ENCODE measurements at regions not wholly inside any gene's neighbourhood (a gene's known extent, or its start where the extent isn't known, plus 50 kb on each side); places are given as distances from the start of the nearest gene placed in this dataset.

DNA sequence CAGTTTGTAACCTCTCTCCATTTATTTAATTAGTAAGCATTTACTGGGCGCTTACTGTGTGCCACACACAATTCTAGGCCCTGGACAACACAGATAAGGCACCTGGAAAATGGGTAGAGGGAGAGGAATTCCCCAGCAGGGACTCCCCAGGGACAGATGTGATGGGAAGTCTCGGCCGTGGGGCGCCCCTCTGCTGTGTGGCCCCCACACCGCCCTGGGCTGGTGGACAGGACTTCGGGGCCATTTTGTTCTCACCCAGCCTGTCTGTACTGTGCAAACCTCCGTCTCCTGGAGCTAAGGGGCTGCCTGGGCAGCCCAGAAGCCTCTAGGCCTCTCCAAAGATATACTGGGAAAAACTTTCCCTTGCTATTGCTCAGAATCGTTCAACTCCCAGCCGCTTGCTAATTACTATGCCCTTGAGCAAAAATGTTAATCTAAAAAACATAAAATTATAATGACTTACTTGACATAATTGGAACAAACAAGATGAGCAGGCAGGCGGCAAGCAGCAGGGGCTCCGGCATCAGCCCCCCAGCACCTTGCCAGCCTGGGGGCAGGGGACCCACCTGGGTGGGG is 64.4 kb upstream of the NCOR2 start:
- DNase-seq (ENCODE audit: low read depth in 2 of 2), result no peak

DNA sequence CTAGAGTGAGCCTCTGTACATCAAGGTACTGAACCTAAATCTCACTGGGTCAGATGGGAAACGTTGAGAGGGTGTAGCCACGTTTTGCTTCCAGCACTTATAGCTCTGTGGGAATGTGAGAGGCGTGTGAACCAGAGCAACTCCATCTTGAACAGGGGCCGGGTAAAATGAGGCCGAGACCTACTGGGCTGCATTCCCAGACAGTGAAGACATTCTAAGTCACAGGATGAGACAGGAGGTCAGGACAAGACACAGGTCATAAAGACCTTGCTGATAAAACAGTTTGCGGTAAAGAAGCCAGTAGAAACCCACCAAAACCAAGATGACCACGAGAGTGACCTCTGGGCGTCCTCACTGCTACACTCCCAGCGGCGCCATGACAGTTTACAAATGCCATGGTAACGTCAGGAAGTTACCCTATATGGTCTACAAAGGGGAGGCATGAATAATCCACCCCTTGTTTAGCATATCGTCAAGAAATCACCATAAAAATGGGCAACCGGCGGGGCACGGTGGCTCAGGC is 63.4 kb upstream of the NCOR2 start:
- no peak for DNase-seq (ENCODE audit: low read depth in 2 of 2)

DNA sequence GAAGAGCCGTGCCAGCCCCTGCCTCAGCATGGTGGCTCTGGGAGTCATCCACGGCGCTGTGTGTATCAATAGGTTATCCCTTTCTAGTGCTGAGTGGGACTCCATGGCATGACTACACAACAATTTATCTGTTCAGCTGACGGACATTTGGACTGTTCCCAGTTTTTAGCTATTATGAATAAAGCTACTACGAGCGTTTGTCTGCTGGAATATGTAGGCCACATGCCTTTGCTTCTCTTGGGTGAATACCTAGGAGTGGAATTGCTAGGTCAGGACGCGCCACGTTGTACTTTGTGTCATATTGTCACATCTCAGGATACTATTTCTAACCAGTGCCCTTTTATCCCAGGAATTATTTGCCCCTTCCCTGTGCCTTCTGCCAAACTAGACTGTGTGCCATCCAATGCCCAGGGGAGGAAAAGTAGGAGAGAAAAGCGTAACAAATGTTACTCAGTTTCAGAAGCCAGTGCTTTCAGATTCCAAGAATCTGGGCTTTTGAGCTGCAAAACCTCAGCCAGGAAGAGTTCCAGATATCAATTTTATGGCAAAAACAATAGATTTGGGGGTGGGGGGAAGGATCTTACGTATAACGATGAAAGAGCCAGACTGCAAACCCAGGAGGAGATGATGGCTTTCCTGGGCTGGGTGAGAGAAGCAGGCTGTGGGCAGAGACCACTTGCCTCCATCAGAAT is 62.5 kb upstream of the NCOR2 start:
- DNase-seq (ENCODE audit: low read depth in 2 of 2), result no peak

DNA sequence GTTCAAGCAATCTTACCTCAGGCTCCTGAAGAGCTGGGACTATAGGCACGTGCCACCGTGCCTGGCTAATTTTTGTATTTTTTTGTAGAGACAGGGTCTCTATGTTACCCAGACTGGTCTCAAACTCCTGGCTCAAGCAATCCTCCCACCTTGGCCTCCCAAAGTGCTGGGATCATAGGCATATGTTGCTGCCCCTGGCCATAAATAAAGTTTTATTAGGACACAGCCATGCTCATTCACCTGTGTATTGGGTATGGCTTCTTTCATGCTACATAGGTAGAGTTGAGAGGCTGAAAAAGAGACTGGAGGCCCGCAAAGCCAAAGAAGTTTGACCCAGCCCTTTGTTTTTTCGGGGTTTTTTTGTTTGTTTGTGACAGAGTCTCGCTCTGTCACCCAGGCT is 61.7 kb upstream of the NCOR2 start:
- DNase-seq (ENCODE audit: low read depth in 2 of 2), result no peak

DNA sequence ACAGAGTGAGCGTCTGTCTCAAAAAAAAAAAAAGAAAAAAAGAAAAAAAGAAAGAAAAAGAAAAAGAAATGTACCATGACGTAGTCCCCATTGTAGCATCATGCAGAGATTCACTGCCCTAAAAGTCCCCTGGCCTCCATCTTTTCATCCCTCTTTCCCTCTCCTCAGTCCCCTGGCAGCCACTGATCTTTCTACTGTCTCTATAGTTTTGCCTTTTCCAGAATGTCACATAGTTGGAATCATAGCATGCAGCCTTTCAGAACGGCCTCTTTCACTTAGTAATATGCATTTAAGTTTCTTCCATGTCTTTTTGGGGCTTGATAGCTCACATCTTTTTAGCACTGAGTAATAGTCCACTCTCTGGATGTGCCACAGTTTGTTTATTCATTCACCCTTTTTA is 60.5 kb upstream of the NCOR2 start:
- DNase-seq (ENCODE audit: low read depth in 2 of 2), result no peak

DNA sequence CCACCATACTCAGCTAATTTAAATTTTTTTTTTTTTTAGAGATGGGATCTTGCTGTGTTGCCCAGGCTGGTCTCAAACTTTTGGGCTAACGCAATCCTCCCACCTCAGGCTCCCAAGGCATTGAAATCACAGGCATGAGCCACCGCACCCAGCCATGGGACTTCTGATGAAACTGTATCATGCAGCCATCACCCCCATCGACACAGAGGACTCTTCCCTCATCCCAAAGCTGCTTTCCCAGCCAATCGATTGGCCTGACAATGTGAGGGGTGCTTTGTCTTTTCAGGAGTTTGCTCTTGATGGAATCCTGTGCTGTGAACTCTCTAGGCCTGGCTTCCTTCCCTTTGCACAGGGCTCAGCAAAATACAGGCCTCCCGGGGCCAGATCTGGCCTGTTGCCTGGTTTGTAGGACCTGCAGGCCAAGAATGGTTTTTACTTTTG is 59.6 kb upstream of the NCOR2 start:
- DNase-seq (ENCODE audit: low read depth in 2 of 2), result no peak

DNA sequence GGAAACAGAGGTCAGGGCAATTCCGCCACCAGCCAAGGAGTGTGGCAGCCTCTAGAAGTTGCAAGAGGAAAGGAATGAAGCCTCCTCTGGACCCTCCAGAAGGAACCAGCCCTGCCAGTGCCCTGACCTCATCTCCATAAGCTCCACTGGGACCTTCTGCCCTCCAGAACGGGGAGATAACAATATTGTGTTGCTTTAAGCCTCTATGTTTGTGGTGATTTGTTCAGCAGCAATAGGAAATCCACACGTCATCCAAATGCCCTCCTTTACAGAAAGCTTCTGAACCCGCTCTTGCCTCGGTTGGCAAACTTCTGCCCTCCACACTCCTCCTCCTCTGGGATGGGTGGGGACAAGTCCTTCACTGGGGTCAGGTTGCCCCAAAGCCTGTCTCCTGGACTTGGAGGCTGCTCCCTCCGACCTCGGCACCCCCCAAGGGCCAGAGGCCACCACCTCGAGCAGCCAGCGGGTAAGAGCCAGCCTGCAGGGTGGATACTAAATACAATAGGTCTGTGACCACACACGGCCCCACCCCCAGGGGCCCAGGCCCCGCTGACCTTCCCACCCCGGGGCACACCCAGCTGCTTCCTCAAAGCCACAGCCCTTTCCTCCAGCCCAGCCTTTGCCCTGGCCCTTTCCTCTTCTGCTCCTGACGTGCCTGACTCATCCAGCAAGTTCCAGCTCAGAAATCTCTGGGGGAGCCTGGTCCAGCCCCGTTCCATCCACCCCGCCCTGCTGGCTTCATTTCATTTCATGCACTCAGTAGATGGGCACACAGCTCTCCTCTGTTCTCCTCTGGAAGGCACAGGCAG is 58.7 kb upstream of the NCOR2 start:
- no peak for DNase-seq (ENCODE audit: low read depth in 2 of 2)

DNA sequence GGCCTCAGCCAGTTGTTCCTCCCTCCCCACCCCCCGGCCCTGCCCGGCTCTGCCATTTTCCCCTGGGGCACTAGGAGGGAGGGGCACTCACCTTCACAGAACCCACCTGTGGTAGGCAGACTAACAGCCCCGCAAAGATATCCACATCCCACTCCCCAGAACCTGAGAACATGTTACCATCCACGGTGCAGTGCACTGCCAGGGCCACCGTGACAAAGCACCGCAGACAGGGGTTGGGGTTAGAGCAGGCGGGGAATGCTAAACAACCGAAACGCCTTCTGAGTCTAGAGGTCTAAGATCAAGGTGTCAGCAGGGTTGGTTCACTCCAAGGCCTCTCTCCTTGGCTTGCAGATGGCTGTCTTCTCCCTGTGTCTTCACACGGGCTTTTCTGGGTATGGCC is 57.4 kb upstream of the NCOR2 start:
- DNase-seq (ENCODE audit: low read depth in 2 of 2), result no peak

DNA sequence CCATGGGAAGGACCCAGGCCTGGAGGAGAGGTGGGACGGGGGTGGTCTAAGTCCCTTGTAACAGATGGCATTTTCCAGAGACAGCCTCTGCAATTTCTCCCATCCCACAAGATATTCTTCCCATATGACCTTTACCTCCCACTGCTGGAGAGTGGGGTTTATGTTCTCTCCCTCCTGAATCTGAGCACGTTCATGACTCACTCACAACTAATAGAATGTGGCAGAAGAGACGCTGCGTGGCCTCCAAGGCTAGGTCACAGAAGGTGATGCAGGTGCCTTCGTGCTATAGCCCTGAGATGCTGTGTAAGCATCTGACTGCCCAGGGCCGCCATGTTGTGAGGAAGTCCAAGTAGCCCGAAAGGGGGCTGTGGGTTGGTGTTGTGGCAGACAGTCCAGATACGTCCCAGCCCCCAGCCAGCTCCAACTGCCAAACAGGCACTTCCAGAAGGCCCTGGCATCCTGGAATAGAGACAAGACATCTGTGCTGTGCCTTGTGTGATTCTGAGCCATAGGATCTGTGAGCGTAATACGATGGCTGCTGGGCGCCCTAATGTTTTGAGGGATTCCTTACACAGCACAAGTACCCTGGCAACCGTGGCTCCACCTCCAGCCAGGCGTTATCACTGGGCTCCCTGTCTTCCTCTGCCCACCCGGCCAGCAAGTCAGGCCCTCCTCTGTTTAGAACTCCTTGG is 56.1 kb upstream of the NCOR2 start:
- no peak for DNase-seq (ENCODE audit: low read depth in 2 of 2)

DNA sequence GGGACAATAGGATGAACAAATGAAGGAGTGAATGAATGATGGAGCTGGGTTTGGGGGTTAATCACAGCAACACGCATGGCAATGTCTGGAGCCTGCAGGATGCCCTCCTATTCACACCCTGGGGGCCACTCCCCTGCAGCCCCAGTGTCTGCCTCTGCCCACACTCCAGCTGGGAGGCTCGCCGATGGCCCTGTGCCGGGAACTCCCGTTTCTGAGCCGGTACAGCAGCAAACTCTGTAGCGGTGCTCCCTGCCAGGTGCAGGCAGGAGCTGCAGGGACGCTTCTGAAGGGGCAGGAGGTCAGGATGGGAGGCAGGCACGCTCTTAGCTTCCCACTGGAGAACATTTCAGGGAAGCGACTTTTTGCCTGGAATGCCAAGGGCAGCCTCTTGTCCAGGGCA is 55.4 kb upstream of the NCOR2 start:
- no peak for DNase-seq (ENCODE audit: low read depth in 2 of 2)

DNA sequence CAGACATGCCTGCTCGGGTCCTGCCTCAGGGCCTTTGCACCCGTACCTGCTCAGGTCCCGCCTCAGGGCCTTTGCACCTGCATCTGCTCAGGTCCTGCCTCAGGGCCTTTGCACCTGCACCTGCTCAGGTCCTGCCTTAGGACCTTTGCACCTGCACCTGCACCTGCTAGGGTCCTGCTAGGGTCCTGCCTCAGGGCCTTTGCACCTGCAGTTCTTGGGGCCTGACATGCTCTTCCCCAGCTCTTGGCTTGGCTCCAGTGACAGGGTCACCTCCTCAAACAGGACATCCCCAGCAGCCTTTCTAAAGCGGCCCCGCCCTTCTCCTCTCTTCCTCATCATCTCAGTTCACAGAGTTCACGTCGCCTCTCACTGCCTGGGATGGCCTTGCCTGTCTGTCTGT is 54.9 kb upstream of the NCOR2 start:
- no peak for DNase-seq (ENCODE audit: low read depth in 2 of 2)

DNA sequence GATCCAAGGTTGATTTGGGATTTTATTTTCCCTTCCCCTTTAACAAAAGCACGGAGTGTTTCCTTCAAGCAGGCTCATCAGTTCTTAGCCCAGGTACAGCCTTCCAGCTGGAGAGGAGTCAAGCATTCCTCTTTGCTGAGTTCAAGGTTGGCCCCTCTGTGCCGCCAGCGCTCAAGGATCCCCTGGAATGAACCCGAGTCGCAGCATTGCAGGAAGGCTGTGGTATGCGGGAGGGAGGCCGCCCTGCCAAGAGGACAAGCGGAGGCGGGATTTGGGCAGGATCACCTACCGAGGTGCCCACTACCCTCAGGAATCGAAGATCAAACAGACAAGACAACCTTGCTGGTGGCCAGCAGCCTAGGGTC is 53.9 kb upstream of the NCOR2 start:
- no peak for DNase-seq (ENCODE audit: low read depth in 2 of 2)

DNA sequence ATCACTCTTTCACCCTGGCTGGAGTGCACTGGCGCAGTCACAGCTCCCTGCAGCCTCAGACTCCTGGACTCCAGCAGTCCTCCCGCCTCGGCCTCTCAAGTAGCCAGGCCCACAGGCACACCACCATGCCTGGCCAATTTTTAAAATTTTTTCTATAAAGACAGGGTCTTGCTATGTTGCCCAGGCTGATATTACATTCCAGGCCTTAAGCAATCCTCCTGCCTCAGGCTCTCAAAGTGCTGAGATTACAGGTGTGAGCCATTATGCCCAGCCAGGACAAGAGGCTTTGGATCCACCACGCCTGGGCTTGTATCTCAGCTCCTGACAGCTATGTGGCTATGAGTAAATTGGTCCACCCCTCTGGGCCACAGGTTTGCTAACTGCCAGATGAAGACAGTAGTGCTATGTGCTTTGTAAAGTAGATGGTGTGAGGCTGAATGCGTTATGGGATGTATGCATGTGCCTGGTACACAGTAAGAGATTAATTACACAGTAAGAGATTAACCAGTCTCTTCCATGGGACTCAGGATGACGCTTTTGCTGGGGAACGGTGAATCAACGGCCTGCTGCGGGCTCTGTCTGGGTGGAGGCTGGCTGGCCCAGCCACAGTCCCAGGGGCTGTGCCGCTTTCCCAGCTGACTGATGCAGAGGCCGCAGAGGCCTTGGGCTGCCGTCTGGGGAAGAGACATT is 53.3 kb upstream of the NCOR2 start:
- no peak for DNase-seq (ENCODE audit: low read depth in 2 of 2)

DNA sequence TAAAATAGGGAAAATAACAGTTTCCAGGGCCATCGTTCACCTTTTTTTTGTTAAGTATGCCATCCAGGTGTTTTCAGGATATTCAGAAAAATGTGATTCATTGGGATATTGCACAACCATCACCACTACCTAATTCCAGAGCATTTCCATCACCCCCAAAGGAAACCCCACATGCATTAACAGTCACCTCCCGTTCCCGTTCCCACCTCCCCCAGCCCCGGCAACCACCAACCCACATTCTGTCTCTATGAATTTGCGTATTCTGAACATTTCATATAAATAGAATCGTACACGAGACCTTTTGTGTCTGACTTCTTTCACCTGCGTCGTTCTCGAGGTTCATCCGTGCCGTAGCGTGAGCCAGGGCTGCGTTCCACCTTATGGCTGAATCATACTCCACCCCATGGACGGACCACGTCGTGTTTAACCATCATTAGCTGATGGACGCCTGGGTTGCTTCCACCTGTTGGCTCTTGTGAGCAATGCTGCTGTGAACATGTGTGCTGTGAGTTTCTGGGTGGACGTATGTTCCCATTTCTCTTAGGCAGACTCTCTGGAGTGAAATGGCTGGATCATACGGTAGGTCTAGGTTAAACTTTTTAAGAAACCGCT is 51.0 kb upstream of the NCOR2 start:
- DNase-seq (ENCODE audit: low read depth in 2 of 2), result no peak

DNA sequence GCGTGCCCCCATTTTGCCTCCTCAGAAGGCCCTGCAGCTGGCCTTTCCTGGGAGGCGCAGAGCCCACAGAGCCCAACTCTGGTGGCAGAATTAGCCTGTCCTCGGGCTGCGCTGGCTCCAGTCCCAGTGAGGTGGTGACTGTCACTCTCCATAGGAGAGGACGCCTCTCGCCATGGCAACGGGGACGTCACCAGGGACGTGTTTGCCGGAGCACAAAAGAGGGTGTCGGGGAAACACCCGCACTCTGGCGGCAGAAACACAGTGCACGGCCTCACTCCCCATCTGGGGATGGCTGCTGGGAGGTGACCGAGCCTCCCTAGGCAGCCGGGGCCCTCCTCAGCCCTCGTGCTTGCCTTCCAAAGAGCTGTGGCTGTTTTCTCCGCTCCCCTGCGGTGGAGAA is 50.2 kb upstream of the NCOR2 start:
- DNase-seq (ENCODE audit: low read depth in 2 of 2), result no peak
